HG03354 (cell line): ENCODE measurements at regions not wholly inside any gene's neighbourhood (a gene's known extent, or its start where the extent isn't known, plus 50 kb on each side); places are given as distances from the start of the nearest gene placed in this dataset.

ENCODE experiments used
- ATAC-seq: cut with Tn5 transposase; IDR thresholded peaks from one replicate; pipeline ENCODE4 v1.9.1; 2021; ENCODE audit warnings: mild to moderate bottlenecking; ENCODE audit not compliant: unreplicated experiment, poor library complexity, severe bottlenecking

GRCh38 chr18:41579185-41579584 lies 375.8 kb upstream of the PIK3C3 start:
- ATAC-seq = no peak

GRCh38 chr18:41577529-41577928 lies 377.5 kb upstream of the PIK3C3 start:
- ATAC-seq = no peak

- ATAC-seq = no peak
Measured at GRCh38 chr18:41576643-41577042, 378.4 kb upstream of the PIK3C3 start.

GRCh38 chr18:41569867-41570266 lies 385.2 kb upstream of the PIK3C3 start:
- ATAC-seq = no peak

- no peak for ATAC-seq
Measured at GRCh38 chr18:41561961-41562360, 393.1 kb upstream of the PIK3C3 start.

GRCh38 chr18:41558715-41559114 lies 396.3 kb upstream of the PIK3C3 start:
- ATAC-seq = no peak

GRCh38 chr18:41553716-41554115 lies 401.3 kb upstream of the PIK3C3 start:
- no peak for ATAC-seq

- ATAC-seq = no peak
Measured at GRCh38 chr18:41548521-41549260, 406.3 kb upstream of the PIK3C3 start.

GRCh38 chr18:41545091-41545888 lies 409.7 kb upstream of the PIK3C3 start:
- ATAC-seq = no peak

GRCh38 chr18:41543815-41544214 lies 411.2 kb upstream of the PIK3C3 start:
- ATAC-seq = no peak

GRCh38 chr18:41540237-41540871 lies 414.7 kb upstream of the PIK3C3 start:
- ATAC-seq = no peak

GRCh38 chr18:41538751-41539150 lies 416.3 kb upstream of the PIK3C3 start:
- no peak for ATAC-seq

- ATAC-seq = no peak
Measured at GRCh38 chr18:41537666-41538065, 417.4 kb upstream of the PIK3C3 start.

GRCh38 chr18:41532344-41533086 lies 422.5 kb upstream of the PIK3C3 start:
- ATAC-seq = no peak

GRCh38 chr18:41530970-41531369 lies 424.1 kb upstream of the PIK3C3 start:
- ATAC-seq = no peak

GRCh38 chr18:41529093-41529492 lies 425.9 kb upstream of the PIK3C3 start:
- ATAC-seq = no peak

- ATAC-seq = no peak
Measured at GRCh38 chr18:41526054-41526453, 429.0 kb upstream of the PIK3C3 start.

- ATAC-seq = no peak
Measured at GRCh38 chr18:41524674-41525470, 430.2 kb upstream of the PIK3C3 start.

- no peak for ATAC-seq
Measured at GRCh38 chr18:41517142-41517541, 437.9 kb upstream of the PIK3C3 start.
